GM19240 (cell line): ENCODE measurements at regions not wholly inside any gene's neighbourhood (a gene's known extent, or its start where the extent isn't known, plus 50 kb on each side); places are given as distances from the start of the nearest gene placed in this dataset.
"Not testable (repeated sequence)": the region's sequence is repeated elsewhere in the genome, so short reads cannot be mapped to it uniquely, and the experiment has no call there.

Experiments
- DNase-seq: peaks from one replicate; pipeline ENCODE4 v3.0.0; 2011; ENCODE audit warnings: low spot score; ENCODE audit not compliant: insufficient read length

DNA sequence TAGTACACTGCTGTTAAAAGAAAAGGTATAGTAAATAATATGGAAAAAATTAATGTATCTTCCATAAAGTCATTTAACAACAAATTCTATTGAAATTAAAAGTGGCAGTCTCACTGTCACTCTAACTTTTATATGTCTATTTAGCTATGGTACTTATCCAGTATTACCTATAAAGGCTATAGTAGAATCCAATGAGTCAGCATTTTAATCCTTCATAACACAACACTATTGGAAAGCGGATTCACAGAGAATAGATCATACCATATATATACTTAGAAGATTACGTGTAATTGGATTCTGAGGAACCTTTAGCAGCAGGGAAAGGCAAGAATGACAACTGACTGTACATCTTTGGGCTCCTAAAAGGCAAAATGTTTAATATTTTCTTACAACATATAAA, 1942.6 kb downstream of the PCDH7 start:
- no peak for DNase-seq

DNA sequence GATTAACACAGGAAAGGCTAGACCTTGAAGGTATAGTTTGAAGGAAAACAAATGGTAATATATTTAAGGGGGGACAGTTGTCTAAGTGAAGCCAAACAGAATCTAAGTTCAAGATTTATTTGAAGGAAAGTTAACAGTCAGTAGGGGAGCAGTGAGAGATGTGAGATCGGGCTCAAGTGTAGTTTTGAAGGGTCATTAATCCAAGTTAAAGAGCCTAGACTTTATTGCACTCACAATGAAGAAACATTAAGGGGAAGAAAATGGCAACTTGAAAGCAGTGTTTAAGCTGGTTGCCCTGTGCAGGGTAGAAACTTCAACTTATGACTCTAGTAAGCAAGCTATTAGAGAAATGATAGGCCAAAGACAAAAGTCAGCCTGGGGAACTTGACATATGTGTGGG, 1952.2 kb downstream of the PCDH7 start:
- DNase-seq, result no peak

DNA sequence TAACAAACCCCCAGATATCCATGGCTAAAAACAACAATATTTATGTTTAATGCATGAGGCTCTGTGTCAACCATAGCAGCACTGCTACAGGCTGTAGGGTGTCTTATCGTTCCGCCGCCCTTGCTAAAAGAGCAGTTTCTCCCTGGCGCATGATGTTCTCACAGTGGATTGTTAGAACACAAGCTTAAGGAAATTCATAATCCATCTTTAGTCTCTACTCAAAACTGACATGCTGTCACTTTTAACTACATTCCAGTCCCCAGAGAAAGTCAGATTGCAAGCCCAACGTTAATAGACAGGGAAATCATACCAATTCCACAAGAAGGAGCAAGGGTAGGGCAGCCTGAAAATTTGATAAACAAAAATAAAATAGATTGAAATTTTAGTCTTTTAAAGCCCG, 1960.8 kb downstream of the PCDH7 start:
- no peak for DNase-seq

DNA sequence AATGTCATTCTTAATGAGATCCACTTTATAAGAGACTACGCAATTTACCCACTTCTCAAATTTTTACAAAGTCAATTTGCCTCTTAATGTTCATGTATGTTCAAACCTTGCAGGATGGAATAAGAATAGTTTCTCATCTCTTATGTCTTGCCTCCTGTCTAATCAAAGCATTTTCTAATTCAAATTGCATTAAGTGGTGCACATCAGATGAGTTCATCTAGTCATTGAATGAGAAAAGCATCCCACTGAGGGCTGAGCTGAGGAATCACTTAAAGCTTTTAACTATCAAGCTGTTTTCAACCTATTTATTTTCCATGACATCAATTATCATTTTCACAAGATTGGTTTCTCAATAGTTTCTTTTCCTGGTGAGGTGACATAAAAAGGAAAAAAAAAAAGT, 1964.0 kb downstream of the PCDH7 start:
- no peak for DNase-seq

DNA sequence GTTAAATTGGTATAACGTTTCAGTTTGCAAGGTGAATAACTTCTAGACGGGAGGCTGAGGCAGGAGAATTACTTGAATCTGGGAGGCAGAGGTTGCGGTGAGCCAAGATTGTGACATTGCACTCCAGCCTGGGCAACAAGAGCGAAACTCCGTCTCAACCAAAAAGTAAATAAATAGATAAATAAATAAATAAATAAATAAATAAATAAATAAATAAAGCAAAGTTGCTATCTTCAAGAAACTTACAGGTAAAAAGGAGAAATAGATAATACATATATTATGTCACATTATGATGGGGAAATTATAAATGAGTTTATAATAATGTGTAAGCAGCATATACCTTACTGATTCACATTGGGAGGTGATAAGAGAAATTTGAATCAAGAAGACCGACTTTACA, 1966.0 kb downstream of the PCDH7 start:
- no peak for DNase-seq

DNA sequence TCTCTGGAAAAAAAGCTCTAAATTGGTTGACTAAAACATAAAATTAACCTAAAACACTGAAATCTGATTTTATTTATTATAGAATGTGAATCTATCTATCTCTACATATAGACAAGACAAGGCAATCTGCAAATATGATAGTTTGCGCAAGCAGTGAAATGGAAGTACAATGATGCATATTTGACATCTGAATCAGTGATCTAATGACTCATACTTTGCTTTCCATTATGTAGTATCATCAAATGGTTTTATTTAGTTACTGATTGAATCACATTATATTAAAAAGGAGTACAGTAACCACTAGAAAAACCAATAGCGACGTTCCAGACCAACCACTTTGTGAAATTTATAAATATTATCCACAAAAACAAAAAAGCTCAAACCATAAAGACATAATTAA, 1969.3 kb downstream of the PCDH7 start:
- DNase-seq, result no peak

DNA sequence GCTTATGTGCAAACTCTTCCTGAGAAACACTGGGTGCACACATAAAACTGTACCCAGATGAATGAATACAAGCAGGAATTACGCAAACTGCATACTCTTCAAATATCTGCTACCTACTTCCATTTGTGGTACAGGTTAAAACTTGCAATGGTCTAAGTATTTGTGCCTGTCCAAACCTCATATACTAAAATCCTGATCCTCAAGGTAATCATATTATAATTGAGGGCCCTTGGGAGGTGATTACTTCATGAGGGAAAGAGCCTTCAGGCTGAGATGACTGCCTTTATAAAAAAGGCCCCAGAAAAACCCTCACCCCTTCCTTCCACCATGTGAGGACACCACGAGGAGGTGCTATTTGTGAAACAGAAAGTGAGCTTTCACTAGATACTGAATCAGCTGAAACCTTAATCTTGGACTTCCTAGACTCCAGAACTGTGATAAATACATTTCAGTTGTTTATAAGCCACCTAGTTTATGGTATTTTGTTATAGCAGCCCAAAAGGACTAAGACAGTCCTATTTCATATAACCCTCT, 1977.2 kb downstream of the PCDH7 start:
- DNase-seq, result no peak

DNA sequence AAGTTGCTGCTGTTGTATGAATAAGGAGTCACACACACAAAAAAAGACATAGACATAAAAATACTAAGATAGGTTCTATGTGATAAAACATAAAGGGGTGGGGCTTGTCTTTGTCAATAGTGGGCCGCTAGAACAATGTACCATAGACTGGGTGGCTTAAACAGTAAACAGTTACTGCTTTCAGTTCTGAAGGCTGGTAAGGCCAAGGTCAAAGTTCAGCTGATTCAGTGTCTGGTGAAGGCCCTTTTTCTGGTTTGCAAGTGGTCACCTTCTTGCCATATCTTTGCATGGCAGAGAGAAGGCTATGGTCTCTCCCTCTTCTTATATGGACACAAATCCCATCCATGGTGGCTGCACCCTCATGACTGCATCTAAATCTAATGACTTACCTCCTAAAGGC, 1980.7 kb downstream of the PCDH7 start:
- no peak for DNase-seq

DNA sequence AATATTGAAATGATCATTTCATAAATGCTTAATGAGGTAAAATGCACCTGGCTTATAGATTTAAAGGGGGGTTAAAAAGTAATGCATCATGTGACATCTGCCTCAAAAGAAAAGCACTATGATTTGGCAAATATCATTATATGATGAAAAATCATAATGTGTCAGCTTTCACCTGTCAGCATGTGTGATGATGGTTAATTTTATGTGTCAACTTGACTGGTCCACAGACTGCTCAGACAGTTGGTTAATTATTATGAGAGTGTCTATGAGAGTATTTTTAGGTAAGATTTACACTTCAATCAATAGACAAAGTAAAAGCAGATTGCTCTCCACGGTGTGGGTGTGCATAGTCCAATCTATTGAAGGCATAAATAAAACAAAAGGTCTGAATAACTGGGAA, 1986.7 kb downstream of the PCDH7 start:
- DNase-seq, result no peak

DNA sequence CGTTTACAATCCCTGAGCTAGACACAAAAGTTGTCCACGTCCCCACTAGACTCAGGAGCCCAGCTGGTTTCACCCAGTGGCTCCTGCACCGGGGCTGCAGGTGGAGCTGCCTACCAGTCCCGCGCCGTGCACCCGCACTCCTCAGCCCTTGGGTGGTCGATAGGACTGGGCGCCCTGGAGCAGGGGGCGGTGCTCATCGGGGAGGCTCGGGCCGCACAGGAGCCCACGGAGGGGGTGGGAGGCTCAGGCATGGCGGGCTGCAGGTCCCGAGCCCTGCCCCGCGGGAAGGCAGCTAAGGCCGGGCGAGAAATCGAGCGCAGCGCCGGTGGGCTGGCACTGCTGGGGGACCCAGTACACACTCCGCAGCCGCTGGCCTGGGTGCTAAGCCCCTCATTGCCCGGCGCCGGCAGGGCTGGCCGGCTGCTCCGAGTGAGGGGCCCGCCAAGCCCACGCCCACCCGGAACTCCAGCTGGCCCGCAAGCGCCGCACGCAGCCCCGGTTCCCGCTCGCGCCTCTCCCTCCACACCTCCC, 1996.0 kb downstream of the PCDH7 start:
- DNase-seq, result not testable (repeated sequence)

DNA sequence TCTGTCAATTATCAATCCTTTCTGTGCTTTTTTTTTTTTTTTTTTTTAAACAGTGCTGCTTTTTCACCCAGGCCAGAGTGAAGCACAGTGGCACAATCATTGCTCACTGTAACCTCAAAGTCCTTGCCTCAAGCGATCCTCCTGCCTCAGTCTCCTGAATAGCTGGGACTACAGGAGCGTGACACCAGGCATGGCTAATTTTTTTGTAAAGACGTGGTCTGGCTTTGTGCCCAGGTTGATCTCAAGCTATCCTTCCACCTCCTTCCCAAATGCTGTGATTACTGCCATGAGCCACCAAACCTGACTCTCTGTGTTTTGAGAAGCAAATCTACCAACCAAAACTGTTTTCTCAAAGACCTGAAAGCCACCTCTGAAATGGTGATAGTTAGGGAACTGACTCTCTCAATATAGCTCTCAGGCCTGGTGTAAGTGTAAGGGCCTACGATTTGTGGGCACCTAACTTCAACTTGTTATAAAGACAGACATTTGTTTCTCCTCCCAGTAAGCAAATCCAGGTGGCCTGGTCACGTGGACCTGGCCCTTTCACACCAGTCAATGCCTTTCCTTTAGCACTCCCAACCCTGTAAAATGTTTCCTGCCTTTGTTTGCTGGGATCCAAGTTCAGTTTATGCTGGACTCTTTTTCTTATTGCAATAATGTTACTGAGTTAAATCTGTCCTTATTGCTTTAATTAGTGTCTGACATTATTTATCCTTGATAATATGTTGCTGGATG, 2015.9 kb downstream of the PCDH7 start:
- DNase-seq, result no peak

DNA sequence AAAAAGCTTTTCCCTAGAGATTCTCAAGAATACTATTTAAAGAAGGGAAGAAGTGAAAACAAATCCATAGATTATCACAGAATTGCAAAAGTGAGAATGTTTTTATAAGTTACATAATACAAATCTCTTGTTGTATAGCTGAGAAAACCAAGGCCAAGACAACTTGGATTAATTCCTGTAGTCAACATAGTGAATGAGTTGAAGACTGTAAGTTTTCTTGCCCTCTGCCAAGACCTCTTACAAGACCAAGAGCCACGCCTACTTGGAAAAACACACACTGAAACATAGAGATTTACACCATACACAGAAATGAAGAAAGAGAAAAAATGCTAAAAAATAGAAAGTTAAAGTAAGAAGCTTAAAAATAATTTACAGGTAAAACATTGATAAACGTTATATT, 2024.0 kb downstream of the PCDH7 start:
- DNase-seq, result no peak

DNA sequence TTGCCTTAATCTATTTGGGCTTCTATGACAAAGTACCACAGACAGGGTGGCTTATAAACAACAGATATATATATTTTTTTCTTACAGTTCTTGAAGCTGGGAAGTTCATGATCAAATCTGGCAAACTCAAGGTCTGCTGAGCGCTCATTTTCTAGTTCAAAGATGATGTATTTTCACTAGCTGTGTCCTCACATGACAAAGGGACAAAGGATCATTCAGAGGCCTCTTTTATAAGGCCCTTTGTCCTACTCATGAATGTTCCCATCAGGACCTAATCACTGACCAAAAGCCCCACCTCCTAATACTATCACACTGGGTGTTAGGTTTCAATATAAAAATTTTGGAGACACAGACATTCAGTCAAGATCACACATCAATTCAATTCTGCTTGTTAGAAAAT, 2025.2 kb downstream of the PCDH7 start:
- DNase-seq, result no peak

DNA sequence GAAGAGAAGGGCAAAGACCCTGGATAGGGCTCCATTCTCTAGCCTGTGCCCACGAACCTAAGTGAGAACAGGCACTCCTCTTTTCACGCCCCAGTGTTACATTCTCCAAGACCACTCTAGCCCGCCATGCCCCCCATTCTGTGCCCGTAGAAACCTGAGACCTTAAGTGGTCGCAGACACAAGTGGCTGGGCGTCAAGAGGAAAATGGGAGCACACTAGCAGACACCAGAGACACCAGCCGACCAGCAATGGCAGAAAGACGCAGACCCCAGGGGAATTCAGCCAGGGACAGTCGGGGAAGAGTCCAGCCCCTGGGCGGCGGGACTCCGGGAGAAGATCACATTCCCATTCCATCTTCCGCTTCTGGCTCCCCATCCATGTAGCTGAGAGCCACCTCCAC, 2027.9 kb downstream of the PCDH7 start:
- no peak for DNase-seq

DNA sequence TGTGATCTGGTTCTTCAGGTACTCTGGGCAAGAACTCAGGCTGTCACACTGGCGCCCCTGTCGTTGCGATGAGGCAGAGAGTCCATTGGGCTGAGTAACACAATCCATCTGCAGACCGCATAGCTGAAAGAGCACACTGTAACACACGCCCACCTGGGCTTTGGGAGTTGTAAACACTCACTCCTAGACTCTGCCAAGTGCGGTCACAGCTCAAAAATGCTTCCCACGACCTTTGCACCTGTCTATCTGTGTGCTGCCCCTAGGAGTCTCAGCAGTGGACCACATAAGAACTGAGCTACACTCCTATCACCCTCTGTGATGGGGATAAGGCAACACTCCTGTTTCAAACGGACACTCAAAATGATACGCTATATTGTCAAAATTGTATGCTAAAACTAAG, 2028.3 kb downstream of the PCDH7 start:
- no peak for DNase-seq

DNA sequence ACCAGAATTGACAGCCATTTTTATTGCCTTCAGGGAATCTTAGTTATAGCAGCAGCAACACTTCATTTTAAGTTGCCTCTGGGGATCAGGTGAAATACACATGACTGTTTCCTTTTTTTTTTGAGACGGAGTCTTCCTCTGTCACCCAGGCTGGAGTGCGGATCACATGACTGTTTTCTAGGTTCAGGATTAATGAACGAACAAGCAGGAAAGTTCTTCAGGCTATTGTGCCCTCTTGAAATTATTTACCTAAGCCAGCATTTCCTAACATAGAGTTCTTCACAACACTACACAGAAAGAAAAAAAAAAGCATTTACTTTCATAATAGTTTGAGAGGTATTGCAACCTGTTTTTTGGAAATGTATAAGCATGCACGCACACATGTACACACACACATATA, 2032.8 kb downstream of the PCDH7 start:
- DNase-seq, result no peak

DNA sequence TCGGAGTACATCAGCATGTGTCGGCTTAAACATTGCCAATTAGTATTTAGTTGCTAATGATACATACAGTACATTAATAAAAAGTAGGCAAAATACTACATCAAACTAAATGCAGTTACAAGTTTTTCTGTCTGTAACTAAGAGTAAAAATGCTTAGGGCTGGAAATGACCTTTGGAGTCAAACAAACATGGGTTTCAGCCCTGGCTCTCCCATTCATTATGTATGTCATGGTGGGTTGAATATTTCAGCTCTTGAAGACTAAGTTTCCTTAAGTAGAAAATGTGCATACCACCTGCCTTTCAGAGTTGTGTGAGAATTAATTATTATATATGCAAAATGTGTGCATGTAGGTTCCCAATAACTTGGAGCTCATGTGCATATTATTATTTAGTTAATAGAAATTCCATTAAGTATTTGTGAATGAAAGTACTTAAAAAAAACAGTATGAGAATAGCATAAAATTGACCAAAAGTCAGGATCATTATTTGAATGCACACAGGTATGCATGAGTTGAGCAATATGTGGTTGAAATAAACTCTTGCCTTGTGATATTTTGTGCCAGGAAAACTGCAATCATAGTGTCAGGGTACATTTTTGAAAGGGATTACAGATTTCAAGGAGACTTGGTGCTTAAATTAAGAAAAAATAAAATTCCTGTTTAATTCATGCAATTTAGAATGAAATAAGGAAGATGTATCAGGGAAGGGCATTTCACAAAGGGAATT, 2048.7 kb downstream of the PCDH7 start:
- DNase-seq, result no peak

DNA sequence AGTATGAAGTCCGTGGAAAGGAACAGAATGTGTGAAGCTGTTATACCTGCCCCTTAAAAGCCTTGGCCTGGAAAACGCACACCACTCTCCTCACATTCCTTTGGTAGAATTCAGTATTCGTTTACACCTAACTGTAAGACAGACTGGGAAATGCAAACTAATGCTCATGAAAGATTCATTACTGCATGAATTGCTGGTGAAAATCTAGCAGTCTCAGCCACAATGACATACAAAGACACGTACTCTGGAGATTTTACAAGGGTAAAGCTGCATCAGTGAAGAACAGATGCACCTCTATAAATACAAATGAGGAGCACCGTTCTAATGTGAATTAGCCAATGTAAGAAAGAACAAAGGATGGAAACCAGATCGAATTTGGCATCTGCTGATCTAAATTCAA, 2051.3 kb downstream of the PCDH7 start:
- no peak for DNase-seq

DNA sequence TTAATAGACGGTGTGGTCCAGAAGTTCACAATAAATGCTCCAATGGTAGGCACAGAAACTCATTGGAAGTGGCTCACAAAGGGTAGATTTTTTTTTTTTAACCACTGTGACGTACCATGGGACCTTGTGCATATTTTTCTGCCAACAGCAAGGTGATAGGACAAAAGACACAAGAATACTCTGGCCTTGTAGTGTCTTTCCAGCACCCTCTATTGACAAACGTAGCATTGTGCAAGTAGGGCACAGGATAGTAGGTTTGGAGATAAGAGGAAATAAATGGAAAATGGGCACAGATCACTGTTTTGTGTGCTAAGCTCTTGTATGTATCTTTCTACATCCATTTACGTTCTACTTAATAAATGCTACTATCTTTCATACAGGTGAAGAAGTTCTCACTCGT, 2054.9 kb downstream of the PCDH7 start:
- DNase-seq, result no peak

DNA sequence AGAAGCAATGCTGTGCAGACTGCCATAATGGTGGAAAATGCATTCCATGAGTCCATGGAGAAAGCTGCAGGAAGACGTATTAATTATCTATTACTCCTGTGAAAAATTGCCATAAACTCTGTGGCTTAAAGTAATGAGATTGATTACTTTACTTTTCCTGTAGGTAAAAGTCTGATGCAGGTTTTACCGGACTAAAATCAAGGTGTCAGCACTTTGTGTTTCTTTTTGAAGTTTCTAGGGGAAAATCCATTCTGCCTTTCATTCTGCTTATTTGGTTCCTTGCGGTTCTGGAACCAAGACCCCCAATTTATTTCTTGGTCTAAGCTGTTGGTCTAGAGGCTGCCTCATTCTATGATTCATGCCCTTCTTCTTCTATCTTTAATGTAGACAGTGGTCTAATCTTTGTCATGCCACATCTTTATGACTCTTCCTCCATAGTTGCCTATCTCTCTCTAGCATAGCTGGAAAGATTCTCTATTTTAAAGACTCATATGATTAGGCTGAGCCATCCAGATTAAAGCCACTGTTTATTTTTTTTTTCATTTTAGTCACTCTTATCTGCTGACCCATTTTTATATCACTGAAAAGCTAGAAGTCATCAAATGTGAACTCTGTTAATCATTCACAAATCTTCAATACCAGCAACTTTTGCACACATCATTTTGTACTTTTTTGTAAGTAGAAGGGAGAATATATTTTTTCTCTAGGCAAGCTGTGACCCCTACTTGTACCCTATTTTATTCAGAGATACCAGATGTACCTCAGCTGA, 2056.4 kb downstream of the PCDH7 start:
- DNase-seq, result no peak

DNA sequence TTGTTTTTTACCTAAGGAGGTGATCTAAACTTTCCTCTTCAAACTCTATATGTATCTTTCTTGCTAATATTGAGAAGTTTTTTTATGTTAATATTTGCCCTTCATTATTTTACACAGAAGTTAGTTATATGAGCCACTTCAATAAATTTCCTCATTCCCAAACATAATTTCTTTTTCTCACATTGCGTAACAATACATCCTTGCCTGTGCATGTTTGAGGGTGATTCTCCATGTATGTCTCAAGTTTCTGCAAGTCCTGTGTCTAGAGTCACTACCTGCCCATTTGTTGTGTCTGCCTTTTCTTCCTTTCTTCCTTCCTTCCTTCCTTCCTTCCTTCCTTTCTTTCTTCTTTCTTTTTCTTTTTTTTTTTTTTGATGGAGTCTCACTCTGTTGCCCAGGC, 2057.9 kb downstream of the PCDH7 start:
- DNase-seq, result no peak

DNA sequence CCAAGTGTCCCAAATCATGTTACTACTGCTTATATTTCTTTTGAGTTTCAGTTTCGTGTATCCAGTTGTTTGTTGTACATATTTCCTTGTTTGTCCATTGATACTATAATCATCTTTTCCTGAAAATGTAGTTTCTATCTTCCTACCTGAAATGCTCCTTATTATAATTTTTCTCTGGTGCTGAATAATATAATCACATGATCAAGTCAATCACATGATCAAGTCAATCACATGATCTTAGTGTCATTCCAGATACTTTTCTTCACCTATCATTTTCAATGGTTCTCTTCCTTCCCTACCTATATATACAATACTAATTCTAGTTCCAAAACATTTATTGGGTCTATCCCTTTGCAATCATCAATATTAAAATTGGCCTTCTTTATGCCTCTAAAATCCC, 2058.8 kb downstream of the PCDH7 start:
- DNase-seq, result no peak
